Astrocyte (in vitro differentiated cells and primary cell): ENCODE measurements at regions not wholly inside any gene's neighbourhood (a gene's known extent, or its start where the extent isn't known, plus 50 kb on each side); places are given as distances from the start of the nearest gene placed in this dataset.

Experiments
- DNase-seq: peaks from one replicate; pipeline ENCODE4 v3.0.0-alpha.2; 2010; ENCODE audit warnings: low read depth
- FAIRE-seq: peaks from 2 replicates; lab custom pipeline; 2011; peaks lifted over from hg19 to GRCh38; lab: Jason Lieb, UNC
- H2AFZ ChIP-seq: 2 replicates; pipeline ENCODE4 v1.6.0; 2012; ENCODE audit warnings: low read depth, low read length, inconsistent platforms
- H3K27ac ChIP-seq: 2 replicates; pipeline ENCODE4 v1.5.1; 2011; ENCODE audit warnings: low read depth, low read length, inconsistent platforms
- H3K27me3 ChIP-seq: 2 replicates; pipeline ENCODE4 v1.6.0; 2011; ENCODE audit warnings: low read length, inconsistent platforms; ENCODE audit not compliant: insufficient read depth
- H3K36me3 ChIP-seq: 2 replicates; pipeline ENCODE4 v1.5.1; 2011; ENCODE audit warnings: low read length, inconsistent platforms; ENCODE audit not compliant: insufficient read depth
- H3K4me1 ChIP-seq: 2 replicates; pipeline ENCODE4 v1.5.1; 2011; ENCODE audit warnings: low read length, inconsistent platforms; ENCODE audit not compliant: insufficient read depth
- H3K4me2 ChIP-seq: 2 replicates; pipeline ENCODE4 v1.6.0; 2012; ENCODE audit warnings: low read length, inconsistent platforms
- H3K4me3 ChIP-seq: 2 replicates; pipeline ENCODE4 v1.5.1; 2011; ENCODE audit warnings: low read depth, mild to moderate bottlenecking, low read length, inconsistent platforms; ENCODE audit not compliant: insufficient read depth
- H3K79me2 ChIP-seq: 2 replicates; pipeline ENCODE4 v1.6.0; 2012; ENCODE audit warnings: mild to moderate bottlenecking, low read length, inconsistent platforms; ENCODE audit not compliant: insufficient read depth
- H3K9ac ChIP-seq: 2 replicates; pipeline ENCODE4 v1.6.0; 2012; ENCODE audit warnings: mild to moderate bottlenecking, low read length, inconsistent platforms
- H3K9me3 ChIP-seq: 2 replicates; pipeline ENCODE4 v1.5.1; 2012; ENCODE audit warnings: low read depth, mild to moderate bottlenecking, low read length, inconsistent platforms; ENCODE audit not compliant: insufficient read depth
- H4K20me1 ChIP-seq: 2 replicates; pipeline ENCODE4 v1.6.0; 2012; ENCODE audit warnings: low read length, inconsistent platforms; ENCODE audit not compliant: insufficient read depth
- H3K27ac Mint-ChIP-seq: one replicate; pipeline ENCODE4 v1.8.0; 2021; ENCODE audit warnings: mild to moderate bottlenecking, mixed read lengths; ENCODE audit not compliant: unreplicated experiment
- H3K27me3 Mint-ChIP-seq: one replicate; pipeline ENCODE4 v1.8.0; 2021; ENCODE audit warnings: low read depth, mixed read lengths; ENCODE audit not compliant: unreplicated experiment
- H3K36me3 Mint-ChIP-seq: one replicate; pipeline ENCODE4 v1.8.0; 2021; ENCODE audit warnings: low read depth, mixed read lengths; ENCODE audit not compliant: unreplicated experiment
- H3K4me1 Mint-ChIP-seq: one replicate; pipeline ENCODE4 v1.8.0; 2021; ENCODE audit warnings: low read depth, mixed read lengths; ENCODE audit not compliant: unreplicated experiment
- H3K4me3 Mint-ChIP-seq: one replicate; pipeline ENCODE4 v1.8.0; 2021; ENCODE audit warnings: mild to moderate bottlenecking, moderate library complexity, mixed read lengths; ENCODE audit not compliant: unreplicated experiment
- H3K9me3 Mint-ChIP-seq: one replicate; pipeline ENCODE4 v1.8.0; 2021; ENCODE audit warnings: mild to moderate bottlenecking, mixed read lengths; ENCODE audit not compliant: unreplicated experiment
- EZH2 ChIP-seq: IDR thresholded peaks from 2 replicates; pipeline ENCODE4 v1.6.1; 2012; ENCODE audit warnings: mild to moderate bottlenecking, low read length, inconsistent platforms; ENCODE audit not compliant: insufficient read depth
- TF ChIP-seq, protein P1 (sequence below): IDR thresholded peaks from 2 replicates; pipeline ENCODE4 v1.5.1; 2011; ENCODE audit warnings: low read depth, mild to moderate bottlenecking, inconsistent platforms, low read length, moderate library complexity; ENCODE audit not compliant: insufficient read depth

- H3K27ac ChIP-seq = no peak overlapping the region
- Mint-ChIP-seq H3K9me3 (peaks cover 2% of the 10 kb centered on the region), H3K27me3 (peaks cover 7% of the 10 kb centered on the region), H3K4me1 (peaks cover 18% of the 10 kb centered on the region), H3K4me3 (no peak overlapping the region), H3K36me3 (peaks cover 1% of the 10 kb centered on the region), H3K27ac (no peak overlapping the region)
- no peaks in the 10 kb centered on the region for H4K20me1 ChIP-seq
- H3K4me2 ChIP-seq = peak overlapping the region; percentile 28
- H2AFZ ChIP-seq = no peak overlapping the region
- H3K27me3 ChIP-seq = no peaks in the 10 kb centered on the region
- no peaks in the 10 kb centered on the region for H3K9me3 ChIP-seq
- FAIRE-seq = no peak
- H3K79me2 ChIP-seq = no peaks in the 10 kb centered on the region
- TF ChIP-seq, protein P1, sequence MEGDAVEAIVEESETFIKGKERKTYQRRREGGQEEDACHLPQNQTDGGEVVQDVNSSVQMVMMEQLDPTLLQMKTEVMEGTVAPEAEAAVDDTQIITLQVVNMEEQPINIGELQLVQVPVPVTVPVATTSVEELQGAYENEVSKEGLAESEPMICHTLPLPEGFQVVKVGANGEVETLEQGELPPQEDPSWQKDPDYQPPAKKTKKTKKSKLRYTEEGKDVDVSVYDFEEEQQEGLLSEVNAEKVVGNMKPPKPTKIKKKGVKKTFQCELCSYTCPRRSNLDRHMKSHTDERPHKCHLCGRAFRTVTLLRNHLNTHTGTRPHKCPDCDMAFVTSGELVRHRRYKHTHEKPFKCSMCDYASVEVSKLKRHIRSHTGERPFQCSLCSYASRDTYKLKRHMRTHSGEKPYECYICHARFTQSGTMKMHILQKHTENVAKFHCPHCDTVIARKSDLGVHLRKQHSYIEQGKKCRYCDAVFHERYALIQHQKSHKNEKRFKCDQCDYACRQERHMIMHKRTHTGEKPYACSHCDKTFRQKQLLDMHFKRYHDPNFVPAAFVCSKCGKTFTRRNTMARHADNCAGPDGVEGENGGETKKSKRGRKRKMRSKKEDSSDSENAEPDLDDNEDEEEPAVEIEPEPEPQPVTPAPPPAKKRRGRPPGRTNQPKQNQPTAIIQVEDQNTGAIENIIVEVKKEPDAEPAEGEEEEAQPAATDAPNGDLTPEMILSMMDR = no peak
- no peak for TF ChIP-seq EZH2
- H3K9ac ChIP-seq = no peak overlapping the region
- no peaks in the 10 kb centered on the region for H3K36me3 ChIP-seq
- no peak for DNase-seq
- H3K4me1 ChIP-seq = peaks cover 13% of the 10 kb centered on the region
- H3K4me3 ChIP-seq = no peak overlapping the region
Measured at GRCh38 chr4:152109531-152110509, 349.0 kb upstream of the GATB start.

GRCh38 chr4:152107736-152108500 is 347.1 kb upstream of the GATB start:
- Histone ChIP-seq H3K27ac (no peak overlapping the region), H3K79me2 (no peaks in the 10 kb centered on the region), H3K36me3 (no peaks in the 10 kb centered on the region), H3K27me3 (no peaks in the 10 kb centered on the region), H3K4me3 (no peak overlapping the region), H3K4me2 (no peak overlapping the region), H4K20me1 (no peaks in the 10 kb centered on the region), H3K4me1 (peaks cover 13% of the 10 kb centered on the region), H2AFZ (no peak overlapping the region), H3K9me3 (no peaks in the 10 kb centered on the region), H3K9ac (no peak overlapping the region)
- H3K36me3 Mint-ChIP-seq = peaks cover 1% of the 10 kb centered on the region
- no peak overlapping the region for H3K27ac Mint-ChIP-seq
- H3K9me3 Mint-ChIP-seq = no peaks in the 10 kb centered on the region
- FAIRE-seq (no peak), DNase-seq (no peak)
- no peak overlapping the region for H3K4me3 Mint-ChIP-seq
- peaks cover 23% of the 10 kb centered on the region for H3K4me1 Mint-ChIP-seq
- TF ChIP-seq, protein P1 = no peak
- peaks cover 5% of the 10 kb centered on the region for H3K27me3 Mint-ChIP-seq
